ENCODE measurements at regions not wholly inside any gene's neighbourhood (a gene's known extent, or its start where the extent isn't known, plus 50 kb on each side); places are given as distances from the start of the nearest gene placed in this dataset.

- TF ChIP-seq, protein P1, sequence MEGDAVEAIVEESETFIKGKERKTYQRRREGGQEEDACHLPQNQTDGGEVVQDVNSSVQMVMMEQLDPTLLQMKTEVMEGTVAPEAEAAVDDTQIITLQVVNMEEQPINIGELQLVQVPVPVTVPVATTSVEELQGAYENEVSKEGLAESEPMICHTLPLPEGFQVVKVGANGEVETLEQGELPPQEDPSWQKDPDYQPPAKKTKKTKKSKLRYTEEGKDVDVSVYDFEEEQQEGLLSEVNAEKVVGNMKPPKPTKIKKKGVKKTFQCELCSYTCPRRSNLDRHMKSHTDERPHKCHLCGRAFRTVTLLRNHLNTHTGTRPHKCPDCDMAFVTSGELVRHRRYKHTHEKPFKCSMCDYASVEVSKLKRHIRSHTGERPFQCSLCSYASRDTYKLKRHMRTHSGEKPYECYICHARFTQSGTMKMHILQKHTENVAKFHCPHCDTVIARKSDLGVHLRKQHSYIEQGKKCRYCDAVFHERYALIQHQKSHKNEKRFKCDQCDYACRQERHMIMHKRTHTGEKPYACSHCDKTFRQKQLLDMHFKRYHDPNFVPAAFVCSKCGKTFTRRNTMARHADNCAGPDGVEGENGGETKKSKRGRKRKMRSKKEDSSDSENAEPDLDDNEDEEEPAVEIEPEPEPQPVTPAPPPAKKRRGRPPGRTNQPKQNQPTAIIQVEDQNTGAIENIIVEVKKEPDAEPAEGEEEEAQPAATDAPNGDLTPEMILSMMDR (conservative IDR thresholded peaks at IDR 0.05 in 1 of 2, IDR thresholded peaks at IDR 0.05 in 1 of 2; ENCODE audit: low read depth in 1 of 2, low read length in 2 of 2) = no peak
- no peak for TF ChIP-seq EZH2 (IDR thresholded peaks at IDR 0.05; ENCODE audit: low read length, missing control alignments)
Observed at GRCh38 chr6:88558981-88559380, 392.8 kb upstream of the CNR1 start.

Data from fibroblast of lung (primary cell).